HG03342 (cell line): ENCODE measurements at regions not wholly inside any gene's neighbourhood (a gene's known extent, or its start where the extent isn't known, plus 50 kb on each side); places are given as distances from the start of the nearest gene placed in this dataset.

Source experiments
- ATAC-seq: cut with Tn5 transposase; IDR thresholded peaks from one replicate; pipeline ENCODE4 v1.9.1; 2021; ENCODE audit warnings: mild to moderate bottlenecking, moderate library complexity; ENCODE audit not compliant: unreplicated experiment

DNA sequence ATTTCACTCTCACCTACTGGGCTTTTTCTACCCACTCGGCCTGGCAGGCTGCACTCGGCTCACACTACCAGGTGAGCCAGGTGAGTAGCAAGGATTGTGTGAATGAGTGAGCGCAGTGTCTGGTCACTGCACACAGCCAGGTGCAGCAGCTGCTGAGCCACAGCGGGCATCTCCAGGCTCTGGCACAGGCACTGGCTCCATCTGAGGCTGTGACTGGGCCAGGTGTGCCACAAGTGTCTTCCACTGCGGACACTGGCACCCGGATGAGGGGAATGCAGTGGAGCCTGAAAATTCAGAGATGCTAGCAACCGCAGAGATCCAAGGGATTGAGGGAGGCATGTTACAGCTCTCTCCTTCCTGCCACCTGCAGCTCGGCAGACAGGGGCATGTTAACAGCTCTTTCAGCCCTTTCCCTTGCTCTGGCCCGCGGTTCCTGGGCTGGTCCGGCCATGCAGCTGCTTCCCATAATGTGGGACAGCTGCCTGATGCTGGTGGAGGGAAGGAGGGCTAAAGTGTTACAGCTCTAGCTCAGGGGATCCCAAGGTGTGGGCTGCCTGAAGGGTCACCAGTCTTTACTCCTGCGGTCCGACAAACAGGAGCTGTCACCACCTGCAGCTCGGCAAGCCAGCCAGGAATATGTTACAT lies 1038.3 kb downstream of the AMY1C start:
- no peak for ATAC-seq

DNA sequence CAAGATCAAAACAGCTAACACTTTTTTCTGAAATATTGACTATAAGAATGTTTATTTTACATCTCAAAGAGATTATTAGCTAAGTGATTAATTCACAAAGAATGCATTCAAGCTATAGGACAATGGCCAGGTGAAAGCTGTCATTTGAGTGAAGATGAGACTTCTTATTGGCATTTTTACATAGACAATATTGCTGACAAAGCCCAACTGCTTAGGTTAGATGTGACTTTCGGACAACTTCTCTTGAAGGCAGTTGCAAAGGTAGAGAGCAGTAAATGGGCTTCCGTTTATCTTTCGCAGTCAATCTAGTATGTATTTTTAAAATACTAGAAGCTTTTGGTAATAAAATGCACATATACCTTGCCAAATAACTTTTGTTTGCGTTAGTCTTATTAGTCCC lies 1041.3 kb downstream of the AMY1C start:
- ATAC-seq = no peak

DNA sequence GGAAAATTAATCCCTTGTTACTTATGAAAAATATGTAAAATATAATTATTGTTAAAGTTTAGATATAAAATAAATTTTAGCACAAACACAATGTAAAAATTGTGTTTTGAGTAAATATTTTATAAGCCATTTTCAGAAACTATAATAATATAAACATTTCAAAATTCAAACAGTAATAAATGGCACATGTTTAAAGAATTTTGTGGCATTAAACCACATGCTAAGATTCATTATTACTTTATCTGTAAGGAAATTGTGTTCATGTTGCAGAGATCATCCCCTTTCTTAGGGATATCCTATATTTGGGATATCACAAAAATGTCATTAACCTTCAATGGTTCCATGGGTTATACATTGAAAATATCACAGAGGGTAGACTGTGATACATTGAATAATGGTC lies 1044.3 kb downstream of the AMY1C start:
- no peak for ATAC-seq

DNA sequence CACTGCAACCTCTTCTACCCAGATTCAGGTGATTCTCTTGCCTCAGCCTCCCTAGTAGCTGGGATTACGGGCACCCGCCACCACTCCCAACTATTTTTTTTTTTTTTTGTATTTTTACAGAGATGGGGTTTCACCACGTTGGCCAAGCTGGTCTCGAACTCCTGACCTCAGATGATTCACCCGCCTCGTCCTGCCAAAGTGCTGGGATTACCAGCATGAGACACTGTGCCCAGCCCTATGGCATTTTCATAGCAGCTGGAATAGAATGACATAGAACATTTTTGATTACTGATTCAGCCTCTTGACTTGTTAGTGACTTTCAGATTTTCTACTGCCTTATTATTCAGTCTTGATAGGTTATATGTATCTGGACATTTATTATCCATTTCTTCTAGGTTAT lies 1046.2 kb downstream of the AMY1C start:
- ATAC-seq = no peak

DNA sequence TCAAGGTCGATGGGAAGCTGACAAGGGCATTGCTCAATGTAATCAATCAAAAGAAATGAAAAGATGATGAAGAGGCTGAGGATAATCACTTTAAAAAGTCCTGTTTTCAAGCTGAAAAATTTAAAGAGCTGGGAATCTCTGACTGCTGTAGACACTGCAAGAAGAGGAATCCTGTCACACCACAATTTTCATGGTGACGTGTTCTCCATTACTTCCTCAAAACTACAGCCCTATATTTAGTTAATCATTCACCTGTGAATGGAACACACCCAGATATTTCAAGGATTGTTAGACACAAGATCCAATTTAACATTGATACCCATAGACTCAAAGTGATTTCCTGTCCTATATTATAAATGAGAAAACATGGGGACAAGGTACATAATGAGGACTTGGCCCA lies 1048.3 kb downstream of the AMY1C start:
- ATAC-seq = no peak

DNA sequence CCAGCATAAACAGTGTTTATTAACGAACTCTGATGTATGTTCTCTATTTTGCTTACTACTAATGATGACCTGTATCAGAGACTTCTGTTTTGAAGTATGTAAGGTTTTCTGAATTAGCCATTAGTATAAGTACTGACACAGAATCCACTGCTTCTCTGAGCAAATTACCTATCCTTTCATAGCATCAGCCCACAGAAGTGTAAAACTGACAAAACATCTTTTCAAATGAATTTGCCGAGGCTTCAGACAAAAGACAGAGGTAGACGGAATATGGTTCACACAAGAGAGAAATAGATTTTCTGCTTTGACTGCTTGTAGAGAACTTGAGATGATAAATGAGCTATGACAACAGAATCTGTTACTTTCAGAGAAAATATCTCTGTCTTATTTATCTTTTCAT lies 1051.6 kb downstream of the AMY1C start:
- ATAC-seq = no peak

DNA sequence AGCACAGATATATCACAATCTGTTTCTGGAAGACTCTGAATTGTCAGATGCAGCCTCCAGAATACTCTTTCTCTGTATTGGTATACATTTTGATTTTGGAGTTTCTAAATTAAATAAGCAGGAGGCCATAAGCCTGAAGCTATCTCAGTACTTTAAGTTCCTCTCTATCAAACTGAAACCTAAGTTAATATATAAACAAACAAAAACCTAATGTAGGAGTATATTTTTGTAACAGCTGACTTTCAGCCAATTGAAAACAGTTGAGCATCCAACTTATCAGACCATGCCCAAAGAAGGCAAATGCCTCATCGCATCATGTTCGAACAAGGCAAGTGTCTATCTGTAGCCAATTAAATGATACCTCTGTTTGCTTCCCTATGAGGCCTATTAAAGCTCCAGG lies 1054.4 kb downstream of the AMY1C start:
- no peak for ATAC-seq

DNA sequence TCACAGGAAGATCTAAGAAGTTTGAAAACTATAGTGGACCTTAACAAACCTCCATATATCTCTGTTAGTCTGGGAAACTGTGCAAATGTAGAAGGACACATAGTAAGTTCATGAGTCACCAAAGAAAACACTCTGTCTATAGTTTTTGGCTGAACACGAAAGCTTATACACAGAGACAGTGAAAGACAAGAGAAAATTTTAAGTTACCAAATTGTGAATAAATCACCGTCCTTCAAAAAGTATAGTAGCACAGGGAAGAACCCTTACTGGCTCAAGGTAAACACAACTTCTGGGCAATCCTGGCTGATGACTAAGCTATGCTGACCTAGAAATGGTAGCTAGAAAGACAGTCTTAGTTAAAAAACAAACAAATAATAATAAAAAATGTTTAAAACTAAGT lies 1057.9 kb downstream of the AMY1C start:
- ATAC-seq = no peak

DNA sequence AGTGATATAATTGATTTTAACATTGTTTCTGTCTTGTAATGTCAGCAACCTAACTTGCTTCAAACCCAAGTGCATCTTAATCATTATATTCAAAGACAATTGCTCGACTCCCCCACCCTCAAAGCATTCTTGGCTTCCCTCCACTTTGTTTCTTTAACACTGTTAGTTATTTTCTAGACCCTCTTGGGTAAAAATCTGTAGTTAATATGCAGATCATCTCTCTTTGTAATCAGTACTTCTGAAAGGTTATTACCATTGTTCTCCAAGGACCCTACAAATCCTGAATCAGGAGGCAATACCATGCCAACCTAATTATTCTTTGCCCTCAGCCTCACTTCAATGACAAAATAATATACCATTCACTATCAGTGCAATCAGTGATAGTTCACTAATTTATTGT lies 1075.7 kb downstream of the AMY1C start:
- no peak for ATAC-seq

DNA sequence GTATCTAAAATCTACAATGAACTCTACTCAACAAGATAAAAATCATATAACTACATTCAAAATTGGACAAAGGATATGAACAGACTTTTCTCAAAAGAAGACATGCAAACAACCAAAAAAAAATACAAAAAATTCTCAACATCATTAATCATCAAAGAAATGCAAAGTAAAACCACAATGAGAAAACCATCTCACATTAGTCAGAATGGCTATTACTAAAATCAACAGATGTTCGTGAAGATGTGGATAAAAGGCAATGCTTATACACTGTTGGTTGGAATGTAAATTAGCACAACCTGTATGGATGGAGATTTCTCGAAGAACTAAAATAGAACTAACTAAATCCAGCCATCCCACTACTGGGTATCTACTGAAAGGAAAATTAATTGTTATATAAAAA lies 1080.8 kb downstream of the AMY1C start:
- no peak for ATAC-seq

DNA sequence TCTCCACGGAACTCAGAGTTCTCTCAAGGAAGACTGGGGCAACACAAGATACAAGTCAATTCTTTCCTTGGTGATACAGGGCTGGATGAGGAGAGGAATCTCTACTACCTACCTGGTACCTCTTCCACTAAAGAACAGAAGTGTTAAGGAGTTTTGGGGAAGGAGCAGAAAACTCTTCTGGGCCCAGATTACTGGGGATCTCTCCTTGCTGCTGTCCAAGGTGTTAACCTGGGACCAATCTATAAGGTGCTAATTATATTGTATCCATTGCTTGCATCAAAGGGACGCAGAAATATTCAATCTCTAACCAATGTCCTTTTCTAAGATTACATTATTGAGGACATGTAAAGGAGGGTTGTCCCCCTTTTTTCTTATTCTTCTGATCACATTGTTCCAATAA lies 1102.5 kb downstream of the AMY1C start:
- no peak for ATAC-seq

DNA sequence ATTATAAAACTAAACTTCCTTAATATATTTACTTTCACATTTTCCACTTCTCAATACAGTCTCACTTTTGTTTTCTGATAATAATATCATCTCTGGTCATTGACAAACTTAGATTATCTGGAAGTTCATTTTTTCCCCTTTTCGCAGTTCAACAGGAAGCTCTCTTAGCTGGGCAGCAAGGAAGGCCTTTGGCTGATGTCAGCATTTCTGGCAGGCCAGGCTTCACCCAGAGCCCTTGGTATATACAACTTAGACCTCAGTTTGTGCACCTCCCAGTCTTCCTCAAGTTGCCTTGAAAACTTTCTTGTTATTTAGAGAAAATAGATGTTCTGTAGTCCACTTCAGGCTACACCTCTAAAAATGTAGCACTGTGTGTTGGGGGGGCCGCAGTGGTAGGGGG lies 1103.6 kb downstream of the AMY1C start:
- no peak for ATAC-seq

DNA sequence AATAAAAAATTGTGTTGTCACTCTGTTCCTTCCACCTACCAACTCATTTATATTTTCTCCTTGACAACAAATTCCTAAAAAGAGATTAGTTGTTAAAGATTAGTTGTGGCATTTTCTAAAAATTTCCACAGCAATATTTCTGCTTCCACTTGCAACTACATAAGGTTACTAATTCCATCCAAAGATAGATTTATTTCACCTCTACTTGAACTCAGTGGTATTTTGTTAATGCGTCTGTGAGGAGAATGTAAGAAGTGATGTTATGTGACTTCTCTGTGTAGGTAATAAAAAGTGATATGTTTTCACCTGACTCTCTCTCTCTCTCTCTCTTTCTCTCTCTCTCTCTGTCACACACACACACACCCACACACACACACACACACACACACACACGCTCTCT lies 1104.8 kb downstream of the AMY1C start:
- no peak for ATAC-seq

DNA sequence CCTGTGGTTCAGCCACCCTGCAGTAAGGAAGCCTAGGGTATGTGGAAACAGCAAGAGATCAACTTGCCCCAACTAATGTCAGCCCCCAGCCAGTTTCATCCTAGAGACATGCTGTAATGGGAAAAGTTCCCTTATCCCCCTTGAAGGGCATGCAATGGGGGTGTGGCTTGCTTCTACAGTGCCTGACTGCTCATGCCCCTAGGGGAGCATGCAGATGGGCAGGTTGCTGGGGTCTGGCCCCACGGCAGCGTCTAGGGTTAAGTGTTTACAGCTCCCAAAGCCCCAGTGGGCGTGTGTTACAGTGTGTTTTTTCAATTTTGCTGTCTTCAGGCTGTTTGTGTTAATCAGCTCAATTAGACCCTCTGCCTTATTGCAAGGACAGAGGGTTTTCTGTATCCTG lies 1105.9 kb downstream of the AMY1C start:
- no peak for ATAC-seq

DNA sequence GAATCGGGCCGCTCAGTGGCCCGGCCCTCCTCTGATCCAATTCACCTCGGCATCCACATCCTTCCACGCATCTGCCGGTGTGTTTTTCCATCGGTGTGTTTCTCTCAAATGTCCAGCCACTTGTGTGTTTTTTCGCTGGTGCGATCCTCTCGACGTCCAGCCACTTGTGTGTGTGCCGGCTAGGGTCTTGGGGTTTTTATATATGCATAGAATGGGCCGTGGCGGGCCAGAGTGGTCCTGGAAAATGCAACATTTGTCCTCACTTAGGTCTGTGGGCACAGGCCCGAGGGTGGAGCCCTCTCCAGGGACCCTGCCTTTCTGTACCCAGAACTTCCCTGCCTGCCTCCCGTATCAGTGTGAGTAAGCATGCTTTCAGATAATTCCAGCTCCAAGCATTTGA lies 1106.4 kb downstream of the AMY1C start:
- no peak for ATAC-seq

DNA sequence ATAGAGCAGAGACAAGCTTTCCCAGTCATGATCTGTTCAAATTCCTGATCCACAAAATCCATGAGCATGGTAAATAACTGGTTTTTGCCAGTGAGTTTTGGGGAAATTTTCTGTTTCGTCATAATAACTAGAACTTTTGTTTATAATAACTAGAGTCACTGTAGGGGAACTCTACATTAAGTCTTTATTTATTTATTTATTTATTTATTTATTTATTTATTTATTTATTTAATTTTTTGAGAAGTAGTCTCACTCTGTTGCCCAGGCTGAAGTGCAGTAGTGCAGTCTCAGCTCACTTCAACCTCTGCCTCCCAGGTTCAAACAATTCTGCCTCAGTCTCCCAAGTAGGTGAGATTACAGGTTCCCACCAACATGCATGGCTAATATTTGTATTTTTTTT lies 1106.8 kb downstream of the AMY1C start:
- no peak for ATAC-seq

DNA sequence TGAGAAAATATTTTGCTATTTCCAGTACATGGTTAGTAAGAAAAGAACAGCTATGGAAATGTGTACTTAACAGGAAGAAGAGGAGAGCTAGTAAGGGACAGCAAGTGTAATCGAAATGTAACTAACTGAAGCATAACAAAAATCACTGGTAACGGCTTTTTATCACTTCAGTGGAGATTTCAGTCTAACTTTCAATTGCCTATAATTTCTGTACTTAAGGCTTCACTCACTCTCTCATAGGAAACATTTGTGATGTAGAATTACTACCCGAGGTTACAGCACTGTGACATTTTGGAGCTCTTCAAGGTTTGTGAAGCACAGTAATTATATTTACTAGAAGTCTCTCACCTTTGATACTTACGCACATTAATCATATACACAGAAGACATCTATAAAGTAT lies 1119.1 kb downstream of the AMY1C start:
- no peak for ATAC-seq

DNA sequence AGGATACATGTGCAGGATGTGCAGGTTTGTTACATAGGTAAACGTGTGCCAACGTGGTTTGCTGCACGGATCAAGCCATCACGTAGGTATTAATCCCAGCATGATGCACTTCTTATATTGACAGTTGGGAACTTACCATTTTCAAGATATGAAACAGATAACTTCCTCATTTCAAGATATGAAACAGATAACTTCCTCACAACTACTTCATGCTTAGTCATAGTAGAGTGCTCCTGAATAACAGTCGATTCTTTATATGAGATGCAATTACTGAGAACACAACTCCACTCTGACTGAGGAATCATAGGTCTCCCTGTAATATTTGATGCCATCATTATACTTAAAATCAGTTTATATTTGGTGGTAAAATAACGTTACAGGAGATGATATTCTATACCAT lies 1124.3 kb downstream of the AMY1C start:
- peak; percentile 98 for ATAC-seq

DNA sequence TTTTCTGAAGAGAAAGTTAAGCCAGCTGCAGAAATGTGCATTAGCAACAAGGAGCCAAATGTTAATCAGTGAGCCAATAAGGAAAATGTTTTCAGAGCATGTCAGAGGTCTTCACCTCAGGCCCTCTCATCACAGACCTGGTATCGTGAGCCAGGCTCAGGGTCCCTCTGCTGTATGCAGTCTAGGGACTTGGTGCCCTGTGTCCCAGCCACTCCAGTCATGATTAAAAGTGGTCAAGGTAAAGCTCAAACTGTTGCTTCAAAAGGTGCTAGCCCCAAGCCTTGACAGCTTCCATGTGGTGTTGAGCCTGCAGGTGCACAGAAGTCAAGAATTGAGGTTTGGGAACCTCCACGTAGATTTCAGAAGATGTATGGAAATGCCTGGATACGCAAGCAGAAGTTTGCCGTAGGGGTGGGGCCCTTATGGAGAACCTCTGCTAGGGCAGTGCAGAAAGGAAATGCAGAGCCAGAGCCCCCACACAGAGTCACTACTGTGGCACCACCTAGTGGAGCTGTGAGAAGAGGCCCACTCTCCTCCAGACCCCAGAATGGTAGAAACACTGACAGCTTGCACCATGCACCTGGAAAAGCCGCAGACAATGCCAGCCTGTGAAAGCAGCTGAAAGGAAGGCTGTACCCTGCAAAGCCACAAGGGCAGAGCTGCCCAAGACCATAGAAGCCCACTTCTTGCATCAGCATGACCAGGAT lies 1128.7 kb downstream of the AMY1C start:
- ATAC-seq = no peak

DNA sequence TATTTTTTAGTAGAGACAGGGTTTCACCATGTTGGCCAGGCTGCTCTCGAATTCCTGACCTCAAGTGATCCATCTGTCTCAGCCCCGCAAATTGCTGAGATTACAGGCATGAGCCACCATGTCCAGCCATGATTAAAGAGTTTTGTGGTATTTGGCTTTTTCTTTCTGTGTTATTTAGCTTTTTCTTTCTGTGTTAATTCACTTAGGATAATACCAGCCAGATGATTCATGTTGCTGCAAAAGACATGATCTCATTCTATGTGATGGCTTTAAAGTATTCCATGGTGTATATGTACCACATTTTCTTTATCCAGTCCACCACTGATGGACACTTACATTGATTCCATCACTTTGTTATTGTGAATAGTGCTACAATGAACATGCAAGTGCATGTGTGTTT lies 1135.2 kb downstream of the AMY1C start:
- ATAC-seq = no peak

DNA sequence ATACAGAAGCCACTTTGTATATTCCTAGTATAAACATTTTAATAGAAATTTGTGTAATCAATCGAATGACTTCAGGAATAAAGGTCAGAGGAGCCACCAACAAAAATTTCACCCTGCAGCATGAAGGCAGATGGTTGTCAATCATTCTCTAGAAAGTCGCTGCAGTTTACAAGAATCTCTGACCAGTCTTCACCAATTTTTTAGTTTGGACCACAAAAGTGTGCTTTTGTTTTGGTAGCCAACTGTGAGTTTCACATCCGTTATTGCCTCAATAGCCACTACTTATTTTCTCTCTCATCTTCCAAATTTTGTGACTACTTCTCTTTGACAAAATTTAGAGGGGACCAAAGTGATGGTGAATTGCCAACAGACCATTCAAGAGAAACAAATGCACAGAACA lies 1155.6 kb downstream of the AMY1C start:
- no peak for ATAC-seq

DNA sequence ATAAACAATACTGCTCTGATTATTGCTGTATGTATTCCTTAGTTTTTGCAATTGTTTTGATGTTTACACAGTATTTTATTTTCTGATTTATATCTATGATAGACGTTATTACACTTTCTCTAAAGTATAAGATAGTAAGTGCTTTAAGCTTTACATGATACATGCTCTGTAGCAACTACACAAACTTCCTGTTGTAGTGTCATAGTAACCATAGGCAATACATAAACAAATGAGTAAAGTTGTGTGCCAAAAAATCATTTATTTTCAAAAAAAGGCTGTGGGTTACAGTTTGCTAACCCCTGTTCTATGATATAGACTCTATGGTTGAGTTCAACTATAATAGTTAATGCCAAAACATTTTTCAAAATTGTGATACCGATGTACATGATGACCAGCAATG lies 1156.4 kb downstream of the AMY1C start:
- no peak for ATAC-seq

DNA sequence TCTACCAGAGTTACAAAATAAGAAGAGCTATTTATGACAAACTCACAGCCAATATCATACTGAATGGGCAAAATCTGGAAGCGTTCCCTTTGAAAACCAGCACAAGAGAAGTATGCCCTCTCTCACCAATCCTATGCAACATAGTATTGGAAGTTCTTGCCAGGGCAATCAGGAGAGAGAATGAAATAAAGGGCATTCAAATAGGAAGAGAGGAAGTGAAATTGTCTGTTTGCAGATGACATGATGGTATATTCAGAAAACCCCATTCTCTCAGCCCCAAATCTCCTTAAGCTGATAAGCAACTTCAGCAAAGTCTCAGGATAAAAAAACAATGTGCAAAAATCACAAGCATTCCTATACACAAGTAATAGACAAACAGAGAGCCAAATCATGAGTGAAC lies 1169.5 kb downstream of the AMY1C start:
- ATAC-seq = no peak
